Stimulated activated CD4-positive, alpha-beta T cell treated with anti-CD3 and anti-CD28 coated beads, TNF-alpha, amount 100 ng/mL, for 4 hours (primary cell): ENCODE measurements at regions not wholly inside any gene's neighbourhood (a gene's known extent, or its start where the extent isn't known, plus 50 kb on each side); places are given as distances from the start of the nearest gene placed in this dataset.
"Not testable (repeated sequence)": the region's sequence is repeated elsewhere in the genome, so short reads cannot be mapped to it uniquely, and the experiment has no call there.

Experiments
- DNase-seq, 3 experiments: peaks; one replicate each; pipeline ENCODE4 v3.0.0-alpha.2; 2020; ENCODE audit warnings: low read depth in 3 of 3

DNA sequence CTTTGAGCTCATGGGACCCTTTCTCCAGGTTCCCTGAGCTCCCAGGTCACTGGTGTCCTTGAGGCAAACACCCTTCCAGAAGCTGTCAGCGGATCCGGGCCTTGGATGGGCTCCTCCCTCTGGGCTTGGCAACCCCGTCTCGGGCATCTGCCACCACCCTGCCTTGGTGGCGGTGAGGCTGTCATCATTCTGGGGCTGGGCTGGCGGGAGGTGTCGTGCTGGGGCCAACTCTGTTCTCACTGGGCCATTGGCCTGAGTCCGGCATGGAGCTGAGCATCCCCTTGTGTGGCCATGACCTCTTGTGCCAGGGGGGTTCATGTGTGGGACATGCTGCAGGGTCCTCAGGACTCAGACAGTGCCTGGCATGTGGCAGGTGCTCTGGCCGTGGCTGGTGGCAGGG, 197.6 kb downstream of the LAT start:
- DNase-seq, result no peak

DNA sequence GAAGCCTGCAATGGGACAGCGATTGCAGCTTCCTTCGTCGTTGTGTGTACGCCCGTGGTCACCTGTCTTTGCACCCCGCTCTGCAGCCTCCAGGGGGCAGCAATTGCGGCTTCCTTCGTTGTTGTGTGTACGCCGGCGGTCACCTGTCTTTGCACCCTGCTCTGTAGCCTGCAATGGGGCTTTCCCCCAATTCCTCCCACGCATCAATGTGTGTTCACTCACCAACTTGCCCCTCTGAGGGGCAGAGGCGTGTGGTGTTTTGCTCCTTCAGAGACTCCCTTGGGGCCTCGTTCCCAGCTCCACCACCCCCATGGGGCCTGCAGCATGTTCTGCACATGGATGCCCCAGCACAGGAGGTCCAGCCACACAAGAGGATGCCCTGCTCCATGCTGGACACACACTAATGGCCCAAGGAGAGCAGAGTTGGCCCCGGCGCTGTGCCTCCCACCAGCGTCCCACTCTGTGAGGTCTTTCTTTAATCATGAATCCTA, 197.1 kb downstream of the LAT start:
- not testable (repeated sequence) for DNase-seq

DNA sequence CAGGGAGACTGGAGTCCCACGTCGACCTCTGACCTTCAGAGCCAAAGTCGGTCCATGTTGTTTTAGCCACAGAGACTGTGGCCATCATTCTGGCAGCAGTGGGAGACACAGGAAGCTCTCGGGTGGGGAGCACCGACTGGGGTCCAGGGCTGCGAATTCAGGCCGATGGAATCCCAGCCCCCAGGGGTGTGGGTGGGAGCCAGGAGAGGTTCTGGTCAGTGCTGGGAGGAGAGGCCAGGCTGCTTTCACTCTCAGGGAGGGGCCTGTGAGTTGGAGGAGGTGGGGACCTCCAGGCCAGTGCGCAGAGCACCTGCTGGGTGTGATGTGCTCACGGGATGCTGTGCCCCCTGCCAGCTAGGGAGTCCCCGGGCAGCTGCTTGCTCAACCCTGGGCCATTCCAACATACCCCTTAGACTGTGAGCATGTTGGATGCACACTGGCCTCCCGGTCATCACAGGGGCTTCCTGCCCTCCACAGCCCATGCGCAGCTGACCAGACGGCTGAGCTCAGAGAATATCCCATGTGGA, 196.5 kb downstream of the LAT start:
- DNase-seq, result not testable (repeated sequence)

DNA sequence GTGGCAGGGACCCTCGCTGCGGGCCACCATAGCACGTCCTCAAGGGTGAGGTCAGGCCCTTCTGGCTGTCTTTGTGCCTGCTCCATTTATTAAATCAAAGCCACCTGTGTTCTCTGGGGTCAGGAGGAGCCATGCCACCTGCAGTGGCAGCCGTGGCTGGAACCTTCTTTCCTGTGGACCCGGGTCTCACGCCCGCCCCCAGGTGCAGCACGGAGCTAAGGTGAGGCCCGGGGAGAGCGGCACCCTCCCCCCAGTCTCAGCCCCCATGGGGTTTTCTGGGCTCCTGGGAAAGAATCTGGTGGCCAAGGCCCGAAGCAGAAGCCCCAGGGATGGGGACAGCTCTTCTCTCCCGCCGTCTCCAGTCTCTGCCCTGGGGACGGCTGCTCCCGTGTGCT, 195.4 kb downstream of the LAT start:
- DNase-seq, result not testable (repeated sequence)

DNA sequence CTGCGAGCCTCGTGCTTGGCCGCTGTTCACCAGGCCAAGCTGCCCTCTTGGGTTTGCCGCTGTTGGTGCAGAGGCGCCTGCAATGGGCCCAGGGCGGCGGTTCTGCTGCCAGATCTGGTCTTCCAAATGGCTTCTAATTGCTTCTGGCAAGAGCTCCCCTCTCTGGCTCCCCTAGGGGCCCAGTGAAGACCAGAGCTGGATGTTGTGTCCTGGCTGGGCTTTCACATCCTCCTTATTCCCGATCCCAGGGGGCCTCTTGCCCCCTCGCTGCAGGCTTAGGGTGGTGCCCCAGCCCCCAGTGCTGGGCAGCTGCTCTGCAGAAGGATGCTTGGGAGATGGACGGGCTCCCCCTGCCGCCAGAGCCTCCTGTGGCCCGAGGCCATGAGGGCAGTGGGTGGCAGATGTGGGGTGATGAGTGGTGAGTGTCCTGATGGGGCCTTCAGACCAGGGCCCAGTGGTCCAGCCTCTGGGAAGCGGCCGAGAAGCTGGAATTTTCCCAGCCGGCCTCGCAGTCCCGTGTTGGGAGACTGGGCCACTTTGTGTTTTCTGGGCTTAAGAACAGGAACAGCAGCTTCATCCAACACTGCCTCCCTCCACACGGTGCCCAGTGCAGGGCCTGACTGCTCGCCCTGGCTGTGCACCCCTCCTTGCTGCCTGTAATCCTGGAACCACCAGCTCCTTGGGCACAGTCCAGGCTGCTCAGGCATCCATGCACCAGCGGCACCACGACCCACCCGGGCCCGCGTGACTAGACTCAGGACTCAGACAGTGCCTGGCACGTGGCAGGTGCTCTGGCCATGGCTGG, 194.8 kb downstream of the LAT start:
- DNase-seq, result not testable (repeated sequence)

DNA sequence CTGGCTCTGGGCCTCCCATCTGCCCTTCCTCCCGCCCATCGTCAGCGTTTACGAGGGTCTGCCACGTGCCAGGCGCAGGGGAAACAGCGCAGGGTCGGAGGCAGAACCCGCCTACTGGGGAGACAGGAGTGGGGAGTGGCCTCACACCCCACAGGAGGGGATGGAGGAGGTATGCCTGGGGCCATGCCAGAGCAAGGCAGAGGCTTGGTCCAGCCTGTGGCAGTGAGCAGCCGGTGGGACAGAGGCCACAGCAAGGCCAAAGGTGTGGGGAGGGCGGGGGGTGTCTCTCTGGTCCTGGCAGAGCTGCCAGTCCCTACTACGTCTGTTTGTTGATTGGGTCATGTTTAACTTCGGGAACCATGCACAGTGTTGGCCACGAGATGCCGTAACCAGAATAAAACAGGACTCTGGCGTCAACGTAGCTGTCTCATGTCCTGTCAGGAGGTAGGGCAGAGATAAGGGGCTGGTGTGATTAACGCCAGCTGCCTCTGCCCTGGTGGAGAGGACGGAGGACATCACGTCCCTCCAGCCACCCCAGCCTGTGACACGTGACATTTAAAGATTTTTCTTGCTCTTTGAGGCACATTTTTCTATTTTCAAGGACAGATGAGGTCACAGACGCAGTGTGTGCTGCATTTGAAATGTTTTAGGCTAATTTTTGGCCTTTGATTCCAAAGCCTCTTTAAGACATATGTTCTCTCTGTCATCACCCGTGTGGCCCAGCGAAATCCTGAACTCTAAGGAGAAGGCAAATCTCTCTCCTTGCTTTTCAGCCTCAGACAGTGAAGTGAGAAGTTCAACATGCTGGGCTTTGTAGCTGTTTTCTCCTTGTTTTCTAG, 193.3 kb downstream of the LAT start:
- not testable (repeated sequence) for DNase-seq

DNA sequence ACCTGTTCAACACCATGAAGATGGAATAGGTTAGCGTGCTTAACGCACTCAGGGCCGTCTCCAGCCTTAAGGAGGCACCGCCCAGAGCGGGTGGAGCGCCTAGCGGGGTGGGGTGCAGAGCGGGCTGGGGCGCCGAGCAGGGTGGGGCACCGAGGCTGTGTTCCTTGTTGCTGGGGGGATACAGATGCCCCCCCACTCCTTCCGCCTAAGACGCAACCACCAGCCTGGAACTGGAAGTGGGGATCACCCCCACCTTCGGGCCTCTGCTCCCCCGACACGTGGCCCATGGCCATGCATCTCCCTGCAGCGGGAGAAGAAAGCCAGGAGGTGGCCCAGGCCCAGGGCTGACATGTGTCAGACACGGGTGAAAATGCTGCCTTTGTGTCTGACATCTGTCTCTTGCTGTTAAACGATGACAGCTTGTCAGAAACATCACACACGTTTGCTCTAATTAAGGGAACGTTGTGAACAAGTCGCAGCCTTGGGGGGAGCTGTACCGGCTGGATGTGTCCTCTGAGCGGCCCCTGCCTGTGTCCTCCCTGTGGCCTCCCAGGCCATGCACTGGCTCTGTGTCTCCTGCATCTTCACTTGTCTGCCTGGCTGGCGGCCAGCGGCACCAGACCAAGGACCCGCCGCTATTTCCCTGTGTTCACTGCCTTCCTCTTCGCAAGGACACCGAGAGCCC, 192.5 kb downstream of the LAT start:
- DNase-seq, result not testable (repeated sequence)

DNA sequence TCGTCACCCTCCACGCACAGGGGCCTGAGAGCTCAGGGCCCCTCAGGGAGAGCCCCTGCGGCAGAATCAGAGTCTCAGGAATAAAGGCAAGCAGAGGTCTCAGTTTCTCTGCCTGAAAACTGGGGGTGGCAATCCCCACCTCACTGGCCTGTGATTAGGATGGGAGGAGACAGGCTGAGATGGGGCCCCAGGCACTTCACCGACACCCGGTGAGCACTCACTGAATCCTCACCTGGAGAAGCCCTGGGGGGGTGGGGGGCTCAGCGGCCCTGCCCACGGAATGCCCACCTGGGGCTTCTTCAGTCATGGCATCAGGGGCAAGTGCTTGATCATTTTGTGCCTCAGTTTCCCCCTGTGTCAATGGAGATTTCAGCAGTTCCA, 192.0 kb downstream of the LAT start:
- DNase-seq, result not testable (repeated sequence)

DNA sequence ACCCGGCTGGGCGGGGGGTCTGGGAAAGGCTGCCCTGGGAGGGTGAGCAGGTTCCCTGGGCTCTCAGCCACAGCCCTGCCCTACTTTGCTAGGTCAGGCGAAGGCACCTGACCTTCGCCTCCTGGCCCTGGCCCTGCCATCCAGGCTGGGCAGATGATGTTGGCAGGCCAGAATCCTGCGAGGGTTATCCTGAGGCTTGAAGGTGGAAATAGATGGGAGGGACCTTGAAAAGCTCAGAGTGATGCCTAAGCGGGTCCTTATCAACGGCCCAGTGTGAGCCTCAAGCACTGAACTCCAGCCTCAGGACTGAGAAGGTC, 191.3 kb downstream of the LAT start:
- not testable (repeated sequence) for DNase-seq

DNA sequence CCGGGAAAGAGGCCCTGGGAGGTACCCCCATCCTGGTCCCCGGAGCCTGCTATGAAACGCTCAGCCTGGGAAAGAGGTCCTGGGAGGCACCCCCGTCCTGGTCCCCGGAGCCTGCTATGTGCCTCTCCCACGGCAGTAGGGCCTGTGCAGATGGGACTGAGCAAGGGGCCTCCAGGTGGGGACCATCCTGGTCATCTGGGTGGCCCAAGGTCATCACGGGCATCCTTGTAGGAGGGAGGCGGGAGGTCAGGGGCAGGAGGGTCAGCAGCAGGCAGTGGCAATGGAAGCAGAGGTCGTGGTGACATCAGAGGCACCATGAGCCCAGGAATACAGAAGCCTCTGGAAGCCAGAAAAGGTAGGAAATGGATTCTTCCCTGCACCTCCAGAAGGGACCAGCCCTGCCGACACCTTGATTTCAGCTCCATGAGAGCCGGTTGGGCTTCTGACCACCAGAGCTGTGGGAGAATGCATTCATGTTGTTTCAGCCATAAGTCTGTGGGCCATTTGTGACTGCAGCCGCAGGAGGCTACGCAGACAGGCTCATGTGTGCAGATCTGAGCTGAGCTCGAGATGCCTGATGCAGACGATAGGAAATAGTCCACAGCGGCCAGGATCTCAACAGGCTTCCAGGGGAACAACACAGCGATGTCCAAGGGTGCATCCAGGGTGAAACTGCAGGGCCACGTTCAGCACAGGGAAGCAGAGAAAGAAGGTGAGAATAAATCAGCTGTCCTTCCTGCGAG, 190.7 kb downstream of the LAT start:
- not testable (repeated sequence) for DNase-seq

DNA sequence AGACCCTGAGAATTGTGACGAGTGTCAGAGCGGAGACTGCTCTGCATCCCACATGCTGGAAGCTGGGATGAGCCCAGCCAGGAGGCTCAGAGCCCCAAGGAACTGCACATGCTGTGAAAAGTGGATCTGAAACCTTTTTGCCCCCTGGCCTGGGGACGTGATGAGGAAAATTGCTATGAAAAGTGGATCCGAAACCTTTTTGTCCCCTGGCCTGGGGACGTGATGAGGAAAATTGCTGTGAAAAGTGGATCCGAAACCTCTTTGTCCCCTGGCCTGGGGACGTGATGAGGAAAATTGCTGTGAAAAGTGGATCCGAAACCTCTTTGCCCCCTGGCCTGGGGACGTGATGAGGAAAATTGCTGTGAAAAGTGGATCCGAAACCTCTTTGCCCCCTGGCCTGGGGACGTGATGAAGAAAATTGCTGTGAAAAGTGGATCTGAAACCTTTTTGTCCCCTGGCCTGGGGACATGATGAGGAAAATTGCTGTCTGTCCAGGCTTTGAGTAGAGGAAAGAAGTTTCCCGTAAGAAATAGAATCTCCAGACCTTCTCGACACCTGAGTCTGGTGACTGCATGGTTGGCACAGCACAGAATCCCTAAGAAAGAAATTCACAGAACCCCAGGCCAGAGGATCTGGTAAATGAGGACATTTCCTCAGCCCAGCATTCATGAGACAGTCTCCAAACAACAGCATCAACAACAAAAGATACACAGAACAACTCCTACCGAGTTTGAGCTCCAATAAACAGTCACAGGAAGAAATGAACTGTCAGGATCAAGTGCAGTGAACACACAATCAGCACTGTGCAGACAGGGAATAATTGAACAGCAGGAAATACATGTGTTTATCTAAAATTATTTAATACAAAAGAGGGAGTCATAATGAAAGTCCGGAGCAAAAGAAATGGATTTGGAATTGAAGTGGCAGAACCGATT, 188.8 kb downstream of the LAT start:
- DNase-seq, result not testable (repeated sequence)

DNA sequence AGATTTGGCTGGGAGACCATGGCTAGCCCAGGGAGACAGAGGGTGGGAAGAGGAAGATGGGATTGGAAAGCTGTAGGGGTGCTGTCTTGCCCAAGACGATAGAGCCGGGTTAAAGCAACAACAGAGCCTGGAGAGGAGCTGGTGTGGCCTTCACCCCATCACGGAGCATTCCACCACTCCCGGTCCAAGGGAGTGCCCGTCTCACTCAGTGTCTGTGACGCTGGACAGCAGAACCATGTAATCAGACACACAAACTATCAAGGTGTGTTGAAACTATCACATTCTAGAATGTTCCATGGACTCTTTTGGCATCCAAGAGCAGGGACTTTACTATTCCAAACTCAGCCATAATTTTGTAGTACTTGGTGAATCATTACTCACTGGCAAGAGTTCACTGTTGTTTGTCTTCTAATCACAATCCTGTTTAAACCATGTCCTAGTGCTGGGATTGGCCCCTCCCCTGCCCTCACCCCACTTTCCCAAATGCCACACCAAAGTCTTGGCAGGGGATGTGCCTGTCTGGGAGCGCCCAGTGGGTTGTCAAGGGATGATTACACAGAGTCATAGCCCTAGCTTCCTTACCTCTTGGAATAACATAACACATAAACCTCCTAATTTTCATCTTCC, 187.4 kb downstream of the LAT start:
- DNase-seq, result not testable (repeated sequence)

DNA sequence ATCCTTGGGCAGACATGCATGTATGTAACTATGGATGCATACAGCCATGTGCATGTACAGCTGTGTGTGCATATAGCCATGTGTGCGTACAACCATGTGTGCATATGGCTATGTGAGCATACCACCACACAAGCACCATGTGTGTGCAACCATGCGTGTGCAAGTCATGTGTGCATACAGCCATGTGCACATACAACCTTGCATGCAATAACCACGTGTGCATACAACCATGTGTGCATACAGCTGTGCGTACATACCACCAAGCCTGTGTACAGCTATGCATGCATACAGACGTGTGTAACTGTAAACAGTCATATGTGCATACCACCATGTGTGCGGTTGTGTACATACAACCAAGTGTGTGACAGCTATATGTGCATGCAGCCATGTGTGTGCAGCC, 186.4 kb downstream of the LAT start:
- not testable (repeated sequence) for DNase-seq

DNA sequence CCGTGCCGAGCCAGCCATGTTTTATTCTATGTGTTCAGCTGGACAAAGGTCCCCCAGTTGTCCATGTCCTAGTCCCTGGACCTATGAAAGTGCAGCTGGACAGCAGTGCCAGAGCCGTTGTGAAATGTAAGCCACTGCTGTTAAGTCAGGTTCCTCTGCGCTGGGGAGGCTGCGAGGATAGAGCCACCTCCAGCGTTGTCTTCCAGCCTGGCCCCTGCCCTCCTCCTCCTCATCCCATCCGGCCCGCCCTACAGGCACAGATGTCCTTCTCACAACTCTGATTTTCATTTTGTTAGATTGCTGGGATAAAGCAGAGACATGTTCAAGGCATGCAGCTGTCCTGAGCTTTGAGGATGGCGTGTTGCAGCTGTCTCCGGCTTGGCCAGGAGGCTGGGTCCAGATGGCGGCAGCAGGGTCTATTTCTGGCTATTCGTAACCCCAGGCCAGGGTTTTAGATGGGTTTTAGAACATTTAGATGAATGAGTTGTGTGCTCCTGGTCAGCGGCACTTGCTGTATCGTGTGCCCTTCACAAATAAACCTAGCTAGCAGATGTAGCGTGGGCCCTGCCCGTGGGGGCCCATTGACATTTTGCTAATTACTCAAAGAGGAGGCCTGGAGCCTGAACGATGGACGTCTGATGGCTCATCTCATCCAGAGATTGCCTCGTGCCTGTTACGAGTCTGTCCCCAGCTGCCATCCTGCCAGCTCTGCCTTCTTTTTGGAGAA, 185.7 kb downstream of the LAT start:
- DNase-seq, result not testable (repeated sequence)

DNA sequence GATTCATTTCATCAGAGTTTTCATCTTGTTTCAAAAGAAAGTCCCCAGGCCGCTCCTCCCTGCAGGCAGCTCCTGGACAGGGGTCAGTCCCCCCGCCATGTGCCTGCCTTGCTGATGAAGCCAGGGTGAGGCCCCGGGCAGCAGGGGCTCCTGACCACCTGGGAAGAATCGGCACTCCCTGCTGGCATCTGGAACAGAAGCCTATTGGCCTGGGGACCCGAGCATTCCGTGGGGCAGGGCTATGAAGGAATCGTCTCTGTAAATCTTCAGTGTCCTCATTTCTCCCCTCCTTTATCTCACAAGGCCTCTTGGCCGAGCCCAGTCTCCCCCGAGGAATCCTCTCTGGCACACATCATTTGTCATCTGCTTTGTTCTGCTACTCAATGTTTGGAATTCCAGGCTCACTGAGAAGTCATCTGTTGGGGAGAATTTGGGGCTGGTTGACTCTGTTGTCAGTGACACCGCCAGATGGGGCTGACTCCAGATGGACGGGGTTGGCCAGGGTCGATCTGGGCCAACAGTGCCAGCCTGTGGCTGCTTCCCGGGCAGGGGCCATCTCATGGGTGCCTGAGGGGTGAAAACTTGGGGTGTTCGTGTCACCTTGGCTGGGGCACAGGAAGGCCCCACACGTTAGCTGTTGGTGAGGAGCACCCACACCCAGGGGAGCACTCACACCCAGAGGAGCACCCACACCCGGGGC, 184.6 kb downstream of the LAT start:
- not testable (repeated sequence) for DNase-seq

DNA sequence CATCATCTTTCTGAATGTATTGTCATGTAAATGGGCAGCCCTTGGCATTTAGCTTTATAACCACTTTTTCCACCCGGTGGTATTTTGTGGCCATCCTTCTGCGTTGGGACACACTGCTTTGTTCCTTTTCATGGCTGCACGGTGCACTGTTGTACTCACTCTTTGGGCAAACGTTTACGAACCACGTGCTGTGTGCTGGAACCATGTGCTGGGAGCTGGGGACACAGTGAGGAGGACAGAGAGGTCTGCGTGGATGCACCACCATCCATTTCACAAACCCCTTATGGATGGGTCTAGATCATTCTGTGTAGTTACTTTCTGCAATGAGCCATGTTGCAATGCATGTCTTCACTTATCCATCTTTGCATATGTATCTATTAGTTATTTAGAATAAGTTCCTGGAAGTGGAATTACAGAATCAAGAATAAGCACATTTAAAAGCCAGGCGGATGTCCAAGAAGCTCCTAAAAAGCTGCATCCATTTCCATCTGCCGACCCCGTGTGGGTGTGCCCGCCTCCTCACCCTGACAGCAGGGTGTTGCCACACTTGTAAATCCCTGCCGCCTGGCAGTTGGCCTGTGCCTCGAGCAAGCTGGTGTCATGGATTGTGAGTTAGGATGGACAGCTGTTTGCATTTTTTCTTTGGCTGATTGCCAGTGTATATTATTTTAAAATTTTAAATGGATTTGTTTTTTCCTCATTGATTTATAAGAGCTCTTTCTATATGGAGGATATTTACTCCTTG, 183.8 kb downstream of the LAT start:
- DNase-seq, result not testable (repeated sequence)

DNA sequence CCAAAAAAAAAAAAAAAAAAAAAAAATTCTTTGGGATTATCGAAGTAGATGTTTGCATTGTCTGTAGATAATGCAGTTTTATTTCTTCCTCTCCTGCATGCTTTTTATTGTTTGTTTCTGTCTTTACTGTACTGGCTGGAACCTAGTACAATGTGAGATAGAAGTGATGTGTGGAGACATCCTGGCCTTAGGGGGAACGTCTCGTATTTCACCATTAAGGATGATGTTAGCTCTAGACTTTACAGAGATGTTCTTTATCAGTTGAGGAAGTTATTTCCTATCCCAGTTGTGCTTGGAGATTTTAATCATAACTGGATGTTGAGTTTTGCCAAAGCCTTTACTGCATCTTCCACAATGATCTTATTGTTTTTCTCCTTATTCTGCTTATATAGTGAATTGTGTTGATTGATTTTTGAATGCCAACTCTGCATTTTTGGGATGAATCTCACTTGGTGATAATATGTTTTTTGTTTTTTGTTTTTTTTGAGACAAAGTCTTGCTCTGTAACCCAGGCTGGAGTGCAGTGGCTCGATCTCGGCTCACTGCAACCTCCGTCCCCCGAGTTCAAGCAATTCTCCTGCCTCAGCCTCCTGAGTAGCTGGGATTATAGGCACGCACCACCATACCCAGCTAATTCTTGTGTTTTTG, 179.7 kb downstream of the LAT start:
- DNase-seq, result not testable (repeated sequence)
